Activated CD8-positive, alpha-beta memory T cell treated with anti-CD3 and anti-CD28 coated beads, Interleukin-2, amount 10 ng/mL, durations not matched to agents 7 days and 5 days (primary cell): ENCODE measurements at regions not wholly inside any gene's neighbourhood (a gene's known extent, or its start where the extent isn't known, plus 50 kb on each side); places are given as distances from the start of the nearest gene placed in this dataset.

Experiments
- ATAC-seq: fragments of 150-1000 bp; cut with Tn5 transposase; one replicate; pipeline ENCODE4 v1.10.0; 2021; ENCODE audit warnings: moderate library complexity
- CTCF ChIA-PET: fragments of 350-600 bp; sonication (Branson Sonifier 250); formaldehyde crosslinking; loops from one replicate; lab custom pipeline; 2021; ENCODE audit warnings: antibody characterized with exemption; lab: Charles Lee
- DNase-seq: peaks from one replicate; pipeline ENCODE4 v3.0.0-alpha.2; 2020
- H3K27ac Mint-ChIP-seq: one replicate; pipeline ENCODE4 v1.8.0; 2021; ENCODE audit warnings: mild to moderate bottlenecking, mixed read lengths
- H3K27me3 Mint-ChIP-seq: one replicate; pipeline ENCODE4 v1.8.0; 2021; ENCODE audit warnings: mixed read lengths
- H3K36me3 Mint-ChIP-seq: one replicate; pipeline ENCODE4 v1.8.0; 2021; ENCODE audit warnings: mild to moderate bottlenecking, mixed read lengths
- H3K4me1 Mint-ChIP-seq: one replicate; pipeline ENCODE4 v1.8.0; 2021; ENCODE audit warnings: mixed read lengths
- H3K4me3 Mint-ChIP-seq: one replicate; pipeline ENCODE4 v1.8.0; 2021; ENCODE audit warnings: mild to moderate bottlenecking, moderate library complexity, mixed read lengths
- H3K9me3 Mint-ChIP-seq: one replicate; pipeline ENCODE4 v1.8.0; 2022; ENCODE audit warnings: low read depth, mixed read lengths

DNA sequence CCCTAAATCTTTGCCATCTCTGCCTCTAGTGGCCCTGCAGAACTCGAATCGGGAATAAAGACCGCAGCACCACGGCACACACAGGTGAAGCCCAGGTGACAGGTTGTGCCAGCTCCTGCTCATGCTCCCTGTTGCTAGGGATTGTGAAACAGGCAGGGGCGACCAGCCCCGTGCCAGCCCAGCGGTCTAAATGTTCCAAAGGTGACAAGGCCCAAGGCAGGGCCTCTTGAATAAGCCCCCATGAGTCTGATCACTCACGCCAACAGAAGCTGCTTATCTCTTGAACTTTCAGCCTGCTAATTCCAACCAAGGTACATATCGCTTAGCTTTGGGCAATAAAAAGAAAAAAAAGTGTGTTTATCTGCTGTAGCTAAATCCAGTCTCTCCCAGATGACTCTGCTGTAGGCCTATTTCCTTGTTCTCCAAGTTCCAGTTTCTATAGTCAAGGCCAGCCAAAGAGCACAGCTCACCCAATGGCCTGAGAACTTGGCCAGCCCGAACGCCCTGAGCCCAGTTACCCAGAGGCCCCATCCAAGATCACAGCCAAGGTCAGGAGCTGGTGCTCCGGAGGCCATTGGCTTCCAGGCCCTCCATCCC lies 191.1 kb upstream of the GPR12 start:
- H3K4me3 Mint-ChIP-seq: no peak overlapping the region
- no peaks in the 10 kb centered on the region for H3K36me3 Mint-ChIP-seq
- H3K4me1 Mint-ChIP-seq: peaks cover 1% of the 10 kb centered on the region
- H3K27ac Mint-ChIP-seq: no peak overlapping the region
- H3K27me3 Mint-ChIP-seq: peaks cover 14% of the 10 kb centered on the region
- CTCF ChIA-PET: interaction anchor here (1.6 to 1.8 kb wide), 2 partner anchors 21 to 253 kb away, joined by 4 read pairs; no protein-coding TSS in a partner anchor
- H3K9me3 Mint-ChIP-seq: no peaks in the 10 kb centered on the region
- DNase-seq (no peak), ATAC-seq (no peak)

DNA sequence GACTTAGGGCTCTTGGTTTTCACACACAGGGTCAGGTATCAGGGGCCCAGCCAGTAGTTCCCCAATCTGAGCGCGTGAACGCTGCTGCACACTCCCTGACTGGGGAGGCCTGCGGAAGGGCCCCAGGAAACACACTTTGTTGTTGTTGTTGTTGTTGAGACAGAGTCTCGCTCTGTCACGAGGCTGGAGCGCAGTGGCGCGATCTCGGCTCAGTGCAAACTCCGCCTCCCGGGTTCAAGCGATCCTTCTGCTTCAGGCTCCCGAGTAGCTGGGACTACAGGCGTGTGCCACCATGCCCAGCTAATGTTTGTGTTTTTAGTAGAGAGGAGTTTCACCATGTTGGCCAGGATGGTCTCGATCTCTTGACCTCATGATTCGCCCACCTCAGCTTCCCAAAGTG lies 190.4 kb upstream of the GPR12 start:
- CTCF ChIA-PET: interaction anchor here (1.6 to 1.8 kb wide), 2 partner anchors 20 to 252 kb away, joined by 4 read pairs; no protein-coding TSS in a partner anchor
- Mint-ChIP-seq H3K27ac (no peak overlapping the region), H3K36me3 (no peaks in the 10 kb centered on the region), H3K9me3 (no peaks in the 10 kb centered on the region), H3K4me1 (peaks cover 3% of the 10 kb centered on the region), H3K27me3 (peaks cover 13% of the 10 kb centered on the region), H3K4me3 (no peak overlapping the region)
- DNase-seq (no peak), ATAC-seq (no peak)

DNA sequence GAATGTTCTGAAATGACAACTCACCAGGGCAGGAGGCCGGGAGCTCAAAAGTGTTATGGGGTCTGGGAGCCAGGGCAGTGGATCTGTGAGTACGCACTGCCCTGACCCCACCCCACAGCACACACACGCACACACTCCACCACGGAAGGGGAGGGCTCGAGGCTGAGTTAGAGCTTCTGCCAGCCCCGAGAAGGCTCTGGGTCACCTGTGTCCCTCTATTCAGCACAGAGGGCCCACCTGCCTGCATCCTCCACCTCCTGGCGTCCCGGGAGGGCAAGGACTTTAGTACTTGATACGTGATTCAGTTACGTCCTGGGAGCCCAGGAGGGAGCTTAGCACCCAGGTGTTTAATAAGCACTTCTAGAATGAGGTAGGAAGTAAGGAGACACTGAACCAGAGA lies 190.0 kb upstream of the GPR12 start:
- Mint-ChIP-seq H3K4me1 (peaks cover 3% of the 10 kb centered on the region), H3K36me3 (no peaks in the 10 kb centered on the region), H3K9me3 (no peaks in the 10 kb centered on the region), H3K4me3 (no peak overlapping the region), H3K27ac (no peak overlapping the region), H3K27me3 (peaks cover 13% of the 10 kb centered on the region)
- ATAC-seq (no peak), DNase-seq (no peak)
- CTCF ChIA-PET: interaction anchor here (1.4 to 1.8 kb wide), 3 partner anchors 20 to 331 kb away, joined by 4 read pairs; no protein-coding TSS in a partner anchor

DNA sequence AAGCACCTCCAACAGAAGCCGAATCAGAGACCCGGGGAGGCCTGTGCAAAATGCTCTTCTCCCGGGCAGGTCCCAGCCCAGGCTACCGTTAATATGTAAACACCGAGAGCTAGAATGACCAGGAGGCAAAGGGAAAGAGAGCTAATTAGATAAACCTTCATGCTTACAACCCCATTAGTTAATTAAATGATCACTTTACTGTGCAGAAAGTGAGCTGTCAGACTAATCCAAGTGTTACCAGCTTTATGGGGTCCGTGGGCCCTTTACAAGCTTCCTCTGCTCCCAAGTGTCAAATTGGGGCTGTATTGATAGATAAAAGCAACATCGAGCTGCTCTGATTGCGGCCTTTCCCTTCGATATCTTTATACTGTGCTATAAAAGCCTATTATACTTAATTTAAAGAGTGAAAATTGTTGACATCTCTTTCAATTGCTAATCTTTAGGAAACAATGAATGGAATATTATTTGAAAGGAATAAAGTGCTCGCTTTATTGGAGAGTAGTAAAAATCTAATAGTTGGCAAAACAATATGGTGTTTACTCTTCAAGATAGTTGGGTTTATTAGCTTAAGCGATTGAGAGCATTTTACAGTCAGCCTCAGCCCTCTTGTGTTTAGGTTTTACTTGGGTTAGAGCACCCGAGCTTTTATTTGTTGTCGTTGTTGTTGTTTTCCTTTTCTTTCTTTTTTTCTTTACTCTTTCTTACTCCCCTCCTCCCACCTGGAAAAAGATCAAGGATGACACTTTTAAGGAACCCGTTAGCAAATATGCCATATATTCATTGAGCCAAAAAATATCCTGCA lies 189.3 kb upstream of the GPR12 start:
- Mint-ChIP-seq H3K36me3 (no peaks in the 10 kb centered on the region), H3K4me3 (no peak overlapping the region), H3K4me1 (peaks cover 3% of the 10 kb centered on the region), H3K27me3 (peaks cover 7% of the 10 kb centered on the region), H3K27ac (no peak overlapping the region), H3K9me3 (no peaks in the 10 kb centered on the region)
- no peak for ATAC-seq
- no peak for DNase-seq
- CTCF ChIA-PET: interaction anchor here (1.4 kb wide), 2 partner anchors 332 to 412 kb away, joined by 3 to 4 read pairs; no protein-coding TSS in a partner anchor

DNA sequence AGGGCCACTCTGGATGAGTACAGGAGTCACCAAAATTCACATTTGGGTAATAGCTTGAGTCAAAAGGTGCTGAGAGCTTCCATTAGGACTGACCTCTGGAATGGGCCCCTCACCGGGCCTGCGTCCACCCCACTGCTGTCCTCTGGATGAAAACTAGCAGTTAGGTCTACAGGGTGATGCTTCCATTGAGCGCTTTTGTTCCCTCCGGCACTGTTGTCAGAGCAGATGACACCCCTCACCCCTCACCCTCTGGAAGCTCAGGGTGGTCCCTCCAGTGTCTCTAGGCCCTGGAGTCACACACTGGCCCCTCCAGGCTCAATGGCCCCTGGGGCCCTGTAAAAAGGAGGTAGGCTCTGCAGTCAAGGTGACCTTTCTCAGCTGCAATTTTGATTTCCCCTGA lies 187.8 kb upstream of the GPR12 start:
- peaks cover 6% of the 10 kb centered on the region for H3K27me3 Mint-ChIP-seq
- H3K36me3 Mint-ChIP-seq: no peaks in the 10 kb centered on the region
- H3K4me3 Mint-ChIP-seq: no peak overlapping the region
- ATAC-seq (no peak), DNase-seq (no peak)
- H3K27ac Mint-ChIP-seq: no peak overlapping the region
- no peaks in the 10 kb centered on the region for H3K9me3 Mint-ChIP-seq
- CTCF ChIA-PET: interaction anchor here (2.7 kb wide), 1 partner anchor 411 kb away, joined by 23 read pairs; no protein-coding TSS in a partner anchor
- peaks cover 3% of the 10 kb centered on the region for H3K4me1 Mint-ChIP-seq

DNA sequence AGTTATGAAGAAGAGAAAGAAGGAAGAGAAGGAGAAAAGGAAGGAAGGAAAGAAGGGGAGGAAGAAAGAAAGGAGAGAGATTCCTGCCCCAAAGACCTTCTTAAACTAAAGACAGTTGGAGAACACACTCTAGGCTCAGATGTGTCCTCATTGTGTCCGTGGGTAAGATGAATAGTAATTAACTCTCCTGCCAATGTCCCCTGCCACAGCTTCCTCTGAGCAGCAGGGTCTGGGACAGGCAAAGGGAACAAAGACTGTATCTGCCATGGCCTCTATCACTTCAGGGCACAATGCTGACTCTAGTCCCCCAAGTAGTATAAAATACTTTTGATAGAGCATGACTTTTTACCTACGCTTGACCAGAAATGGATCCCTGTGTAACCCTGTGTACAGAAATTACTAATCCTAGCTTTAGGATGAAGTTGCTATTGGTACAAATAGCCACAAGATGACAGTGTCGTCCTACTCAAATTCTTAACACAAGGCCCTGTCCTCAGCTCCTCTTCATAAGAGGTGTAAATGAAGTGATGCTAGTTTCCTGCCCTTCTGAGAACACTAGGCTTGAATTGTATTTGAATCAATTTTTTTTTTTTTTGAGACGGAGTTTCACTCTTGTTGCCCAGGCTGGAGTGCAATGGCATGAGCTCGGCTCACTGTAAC lies 186.2 kb upstream of the GPR12 start:
- Mint-ChIP-seq H3K4me3 (no peak overlapping the region), H3K27ac (no peak overlapping the region), H3K9me3 (no peaks in the 10 kb centered on the region), H3K4me1 (peaks cover 9% of the 10 kb centered on the region), H3K27me3 (peaks cover 6% of the 10 kb centered on the region), H3K36me3 (no peaks in the 10 kb centered on the region)
- peak; percentile 78 for ATAC-seq
- DNase-seq: no peak
- CTCF ChIA-PET: interaction anchor here (0.7 to 3.2 kb wide), 18 partner anchors 10 to 880 kb away, joined by 3 to 23 read pairs (median 4); partner anchors contain the start of gene RASL11A

GRCh38 chr13:26943748-26944147 lies 183.2 kb upstream of the GPR12 start:
- H3K4me3 Mint-ChIP-seq: no peak overlapping the region
- CTCF ChIA-PET: no interaction called here

DNA sequence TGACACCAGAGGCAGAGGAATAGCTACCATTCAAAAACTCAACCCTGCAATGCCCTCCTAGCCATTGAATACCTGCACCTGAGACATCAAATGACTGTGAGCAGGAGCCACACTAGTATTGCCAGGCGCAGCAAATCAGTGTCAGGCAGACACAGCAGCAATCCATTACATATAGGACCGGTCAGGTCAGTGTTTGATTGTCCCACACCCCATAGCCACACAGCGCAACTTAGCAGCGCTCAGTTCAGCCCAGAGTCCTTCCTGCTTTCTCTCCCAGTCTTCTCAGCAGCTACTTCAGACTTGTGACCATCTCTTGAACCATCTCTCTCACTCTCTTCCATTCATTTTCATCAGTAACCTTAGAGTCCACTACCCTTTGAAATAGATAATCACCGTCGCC lies 181.6 kb upstream of the GPR12 start:
- CTCF ChIA-PET: no interaction called here
- ATAC-seq (no peak), DNase-seq (no peak)
- Mint-ChIP-seq H3K4me3 (no peak overlapping the region), H3K9me3 (no peaks in the 10 kb centered on the region), H3K36me3 (no peaks in the 10 kb centered on the region), H3K27ac (no peak overlapping the region), H3K27me3 (peaks cover 11% of the 10 kb centered on the region), H3K4me1 (peaks cover 14% of the 10 kb centered on the region)

More at GRCh38 chr13:26943748-26944147, 183.2 kb upstream of the GPR12 start:
- Mint-ChIP-seq H3K27me3 (peaks cover 11% of the 10 kb centered on the region), H3K36me3 (no peaks in the 10 kb centered on the region), H3K27ac (no peak overlapping the region), H3K4me1 (peaks cover 14% of the 10 kb centered on the region), H3K9me3 (no peaks in the 10 kb centered on the region)
- DNase-seq (no peak), ATAC-seq (no peak)

GRCh38 chr13:26941345-26942174 lies 181.0 kb upstream of the GPR12 start:
- H3K9me3 Mint-ChIP-seq: no peaks in the 10 kb centered on the region
- H3K4me1 Mint-ChIP-seq: peaks cover 12% of the 10 kb centered on the region
- no peak for DNase-seq
- no peak overlapping the region for H3K4me3 Mint-ChIP-seq
- H3K36me3 Mint-ChIP-seq: peaks cover 1% of the 10 kb centered on the region
- CTCF ChIA-PET: interaction anchor here (1.0 kb wide), 1 partner anchor 12 kb away, joined by 4 read pairs; no protein-coding TSS in a partner anchor
- no peak overlapping the region for H3K27ac Mint-ChIP-seq
- ATAC-seq: peak; percentile 73
- peaks cover 11% of the 10 kb centered on the region for H3K27me3 Mint-ChIP-seq

- Mint-ChIP-seq H3K27me3 (no peaks in the 10 kb centered on the region), H3K4me1 (no peaks in the 10 kb centered on the region), H3K4me3 (no peak overlapping the region), H3K9me3 (no peaks in the 10 kb centered on the region), H3K36me3 (peaks cover 1% of the 10 kb centered on the region), H3K27ac (no peak overlapping the region)
- no peak for DNase-seq
- no peak for ATAC-seq
- CTCF ChIA-PET: no interaction called here
Observed at GRCh38 chr13:26934096-26934495, 173.5 kb upstream of the GPR12 start.

- DNase-seq: no peak
- Mint-ChIP-seq H3K36me3 (peaks cover 1% of the 10 kb centered on the region), H3K27ac (no peak overlapping the region), H3K4me1 (no peaks in the 10 kb centered on the region), H3K27me3 (peaks cover 6% of the 10 kb centered on the region), H3K9me3 (no peaks in the 10 kb centered on the region), H3K4me3 (no peak overlapping the region)
- no peak for ATAC-seq
- CTCF ChIA-PET: no interaction called here
Observed at GRCh38 chr13:26932465-26932864, 171.9 kb upstream of the GPR12 start.

DNA sequence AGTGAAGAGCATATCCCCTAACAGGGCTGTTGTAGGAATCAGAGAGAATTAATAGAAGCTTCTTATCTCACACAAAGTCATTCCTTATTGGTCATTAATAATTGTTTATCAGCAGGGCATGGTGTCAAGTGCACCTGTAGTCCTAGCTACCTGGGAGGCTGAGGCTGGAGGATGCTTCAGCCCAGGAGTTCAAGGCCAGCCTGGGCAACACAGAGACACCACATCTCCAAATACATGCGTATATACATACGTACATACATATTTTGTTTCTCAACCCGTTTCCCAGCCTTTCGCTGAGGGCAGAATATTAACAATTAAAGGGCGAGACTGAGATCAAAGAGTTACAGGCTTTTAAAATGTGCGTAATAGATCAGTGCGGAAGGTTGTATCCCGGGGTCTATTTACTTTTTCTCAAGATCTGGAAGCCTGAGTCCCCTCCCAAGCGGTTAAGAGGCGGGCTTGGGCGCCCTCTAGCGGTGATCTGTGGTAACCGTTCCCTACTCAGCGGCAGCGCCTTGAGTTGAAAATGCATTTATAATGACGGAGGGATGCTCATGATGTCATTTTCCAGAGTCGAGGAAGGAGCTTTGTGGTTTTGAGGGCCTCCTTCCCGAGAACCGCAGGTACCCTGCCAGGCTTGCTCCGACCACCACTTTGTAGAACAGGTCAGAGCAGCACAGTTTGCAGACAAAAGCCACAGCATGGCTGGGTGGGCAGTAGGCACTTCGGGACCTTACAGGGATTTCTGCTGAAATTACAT lies 169.6 kb upstream of the GPR12 start:
- peak; percentile 77 for ATAC-seq
- no peaks in the 10 kb centered on the region for H3K9me3 Mint-ChIP-seq

More for the DNA sequence above, 169.6 kb upstream of the GPR12 start:
- Mint-ChIP-seq H3K4me3 (no peak overlapping the region), H3K27me3 (peaks cover 15% of the 10 kb centered on the region), H3K4me1 (no peaks in the 10 kb centered on the region), H3K27ac (no peak overlapping the region), H3K36me3 (no peaks in the 10 kb centered on the region)
- CTCF ChIA-PET: interaction anchor here (0.6 to 2.4 kb wide), 20 partner anchors 10 to 1191 kb away, joined by 3 to 9 read pairs (median 4); no protein-coding TSS in a partner anchor
- DNase-seq: peak; percentile 75
